Natural killer cell (primary cell): ENCODE measurements at regions not wholly inside any gene's neighbourhood (a gene's known extent, or its start where the extent isn't known, plus 50 kb on each side); places are given as distances from the start of the nearest gene placed in this dataset.
A peak's percentile ranks its signal among the peaks of the same experiment; 100 is the strongest.
"Not testable (repeated sequence)": the region's sequence is repeated elsewhere in the genome, so short reads cannot be mapped to it uniquely, and the experiment has no call there.

Experiments used
- ATAC-seq, 3 donors: fragments of 150-1000 bp in 2 of 3; fragments of 200-7000 bp in 1 of 3; cut with Tn5 transposase; 1 replicate in 1 of 3; 2 replicates in 2 of 3; pipeline ENCODE4 v1.10.0; 2021; ENCODE audit warnings: mild to moderate bottlenecking in 2 of 3, moderate library complexity in 2 of 3
- DNase-seq, 2 donors: peaks; one replicate each; pipeline versions ENCODE4 v3.0.0 to v3.0.0-alpha.2; 2013 to 2021; ENCODE audit warnings: mixed read lengths in 1 of 2
- H3K27ac ChIP-seq: one replicate; pipeline ENCODE4 v1.5.1; 2013; ENCODE audit warnings: mild to moderate bottlenecking, low read length
- H3K27me3 ChIP-seq: one replicate; pipeline ENCODE4 v1.6.1; 2013; ENCODE audit warnings: low read length; ENCODE audit not compliant: control insufficient read depth, insufficient read depth
- H3K36me3 ChIP-seq: one replicate; pipeline ENCODE4 v1.6.1; 2013; ENCODE audit warnings: low read length; ENCODE audit not compliant: control insufficient read depth, insufficient read depth
- H3K4me1 ChIP-seq: one replicate; pipeline ENCODE4 v1.6.1; 2013; ENCODE audit warnings: low read length; ENCODE audit not compliant: control insufficient read depth, insufficient read depth
- H3K4me3 ChIP-seq: one replicate; pipeline ENCODE4 v1.5.1; 2013; ENCODE audit warnings: low read length
- H3K9me3 ChIP-seq: one replicate; pipeline ENCODE4 v1.6.1; 2013; ENCODE audit warnings: low read length; ENCODE audit not compliant: control insufficient read depth, insufficient read depth
- H3K27ac Mint-ChIP-seq, 2 donors: one replicate each; pipeline ENCODE4 v1.8.0; 2022; ENCODE audit warnings: mild to moderate bottlenecking in 2 of 2, mixed read lengths in 2 of 2, moderate library complexity in 1 of 2
- H3K27me3 Mint-ChIP-seq, 2 donors: one replicate each; pipeline ENCODE4 v1.8.0; 2022; ENCODE audit warnings: low read depth in 2 of 2, mixed read lengths in 2 of 2
- H3K36me3 Mint-ChIP-seq: one replicate; pipeline ENCODE4 v1.8.0; 2022; ENCODE audit warnings: mixed read lengths
- H3K4me1 Mint-ChIP-seq, 2 donors: one replicate each; pipeline ENCODE4 v1.8.0; 2022; ENCODE audit warnings: mixed read lengths in 2 of 2
- H3K4me3 Mint-ChIP-seq: one replicate; pipeline ENCODE4 v1.8.0; 2022; ENCODE audit warnings: mild to moderate bottlenecking, moderate library complexity, mixed read lengths
- H3K9me3 Mint-ChIP-seq, 2 donors: one replicate each; pipeline ENCODE4 v1.8.0; 2022; ENCODE audit warnings: mixed read lengths in 2 of 2
- CTCF ChIP-seq: fragments of 200-600 bp; IDR thresholded peaks from one replicate; pipeline ENCODE4 v1.8.0; 2022; ENCODE audit warnings: antibody characterized with exemption
- WGBS: methylation state at CpG from one replicate; pipeline ENCODE4 v1.1.7; 2013; ENCODE audit warnings: missing lambda C conversion rate; ENCODE audit not compliant: insufficient coverage; 5-methylcytosine and 5-hydroxymethylcytosine counted together
- intact Hi-C: fragments of 100-400 bp; cut with micrococcal nuclease; formaldehyde crosslinking; loops from one replicate; pipeline ENCODE4 v1.14.2; 2022

DNA sequence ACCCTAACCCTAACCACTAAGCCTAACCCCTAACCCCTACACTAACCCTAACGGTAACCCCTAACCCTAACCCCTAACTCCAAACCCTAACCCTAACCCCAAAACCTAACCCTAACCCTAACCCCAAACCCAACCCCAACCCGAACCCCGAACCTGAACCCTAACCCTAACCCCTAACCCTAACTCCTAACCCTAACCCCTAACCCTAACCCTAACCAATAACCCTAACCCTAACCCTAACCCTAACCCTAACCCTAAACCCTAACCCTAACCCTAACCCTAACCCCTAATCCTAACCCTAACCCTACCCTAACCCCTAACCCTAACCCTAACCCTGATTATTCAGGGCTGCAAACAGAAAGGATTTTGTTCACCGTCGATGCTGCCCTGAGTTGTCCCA lies 144.6 kb upstream of the DUSP22 start:
- intact Hi-C loops, H3K4me3 Mint-ChIP-seq, H3K4me1 Mint-ChIP-seq, H3K27ac ChIP-seq, H3K36me3 Mint-ChIP-seq, H3K9me3 Mint-ChIP-seq, H3K4me3 ChIP-seq, H3K27ac Mint-ChIP-seq, H3K9me3 ChIP-seq, ATAC-seq, H3K36me3 ChIP-seq, H3K4me1 ChIP-seq, DNase-seq, H3K27me3 ChIP-seq: not testable (repeated sequence)
- WGBS, result 93% methylated on average over 5 of the region's 5 CpGs
- peaks cover 8 to 12% of the 10 kb centered on the region in 2 donors for H3K27me3 Mint-ChIP-seq

GRCh38 chr6:148051-148984 lies 144.0 kb upstream of the DUSP22 start:
- not testable (repeated sequence) for H3K36me3 Mint-ChIP-seq, H3K4me3 Mint-ChIP-seq
- peak; percentile 56 for TF ChIP-seq CTCF

DNA sequence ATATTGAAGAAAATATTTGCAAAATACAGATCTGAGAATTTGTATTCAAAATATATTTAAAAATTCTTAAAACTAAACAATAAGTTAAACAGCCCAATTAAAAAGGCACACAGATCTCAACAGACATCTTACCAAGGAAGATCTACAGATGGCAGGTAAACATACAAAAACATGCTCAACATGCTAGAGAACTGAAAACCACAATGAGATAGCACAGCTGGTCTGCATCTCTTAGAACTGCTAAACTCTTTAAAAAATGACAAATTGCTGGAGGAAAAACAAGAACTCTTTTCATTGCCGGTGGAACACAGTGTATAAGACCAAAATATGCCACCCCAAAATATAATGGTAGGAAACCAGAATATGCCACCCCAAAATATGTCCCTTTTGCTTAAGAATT lies 142.1 kb upstream of the DUSP22 start:
- H3K9me3 Mint-ChIP-seq, H3K4me3 Mint-ChIP-seq, H3K27ac Mint-ChIP-seq, H3K4me1 ChIP-seq, H3K27ac ChIP-seq, DNase-seq, H3K4me1 Mint-ChIP-seq, H3K9me3 ChIP-seq, H3K4me3 ChIP-seq, H3K27me3 ChIP-seq, intact Hi-C loops, ATAC-seq, H3K36me3 ChIP-seq, H3K36me3 Mint-ChIP-seq: not testable (repeated sequence)
- H3K27me3 Mint-ChIP-seq, result peaks cover 24 to 34% of the 10 kb centered on the region in 2 donors
- 14% methylated on average over 1 of the region's 1 CpG for WGBS

More at GRCh38 chr6:148051-148984, 144.0 kb upstream of the DUSP22 start:
- WGBS, result 88% methylated on average over 61 of the region's 61 CpGs
- H3K4me1 ChIP-seq, intact Hi-C loops, H3K27ac Mint-ChIP-seq, H3K27me3 ChIP-seq, H3K36me3 ChIP-seq, H3K9me3 ChIP-seq, H3K27ac ChIP-seq, H3K9me3 Mint-ChIP-seq, H3K4me3 ChIP-seq, H3K4me1 Mint-ChIP-seq: not testable (repeated sequence)
- peak; percentile 41 to 71 for DNase-seq
- peak; percentile 66 to 77 (median 77) for ATAC-seq
- peaks cover 15 to 18% of the 10 kb centered on the region in 2 donors for H3K27me3 Mint-ChIP-seq

GRCh38 chr6:152436-152835 lies 139.9 kb upstream of the DUSP22 start:
- H3K27ac Mint-ChIP-seq, H3K4me1 ChIP-seq, H3K9me3 Mint-ChIP-seq: not testable (repeated sequence)

GRCh38 chr6:153026-153425 lies 139.3 kb upstream of the DUSP22 start:
- H3K36me3 ChIP-seq, H3K4me1 Mint-ChIP-seq, intact Hi-C loops: not testable (repeated sequence)

More at GRCh38 chr6:152436-152835, 139.9 kb upstream of the DUSP22 start:
- H3K36me3 Mint-ChIP-seq, H3K36me3 ChIP-seq, ATAC-seq, DNase-seq, H3K4me1 Mint-ChIP-seq, H3K27me3 ChIP-seq, H3K4me3 ChIP-seq, H3K4me3 Mint-ChIP-seq, H3K9me3 ChIP-seq, H3K27ac ChIP-seq, intact Hi-C loops: not testable (repeated sequence)
- WGBS, result 94% methylated on average over 3 of the region's 3 CpGs
- peaks cover 29 to 47% of the 10 kb centered on the region in 2 donors for H3K27me3 Mint-ChIP-seq

DNA sequence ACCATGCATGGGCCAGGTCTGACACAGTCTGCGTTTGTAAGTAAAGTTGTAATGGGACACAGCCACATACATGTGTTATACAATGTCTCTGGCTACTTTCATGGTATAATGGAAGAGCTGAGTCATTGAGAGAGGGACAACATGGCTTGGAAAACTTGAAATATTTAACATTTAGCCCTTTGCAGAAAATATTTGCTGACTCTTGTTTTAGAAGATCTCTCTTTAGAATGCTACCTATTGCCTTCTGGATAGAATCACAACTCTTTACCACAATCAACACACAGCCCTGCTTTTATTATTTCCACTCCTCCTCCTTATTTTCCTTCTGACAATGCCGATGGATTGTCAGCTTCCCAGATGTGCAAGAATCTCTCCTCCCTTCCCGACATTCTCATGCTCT lies 138.4 kb upstream of the DUSP22 start:
- ATAC-seq, intact Hi-C loops, H3K4me1 Mint-ChIP-seq, H3K9me3 Mint-ChIP-seq, H3K4me1 ChIP-seq, H3K27me3 ChIP-seq, H3K36me3 ChIP-seq, H3K4me3 Mint-ChIP-seq, H3K27ac ChIP-seq, H3K27ac Mint-ChIP-seq, H3K9me3 ChIP-seq, H3K4me3 ChIP-seq, DNase-seq, H3K36me3 Mint-ChIP-seq: not testable (repeated sequence)
- 83% methylated on average over 3 of the region's 3 CpGs for WGBS
- peaks cover 34 to 60% of the 10 kb centered on the region in 2 donors for H3K27me3 Mint-ChIP-seq

More at GRCh38 chr6:153026-153425, 139.3 kb upstream of the DUSP22 start:
- ATAC-seq, H3K9me3 Mint-ChIP-seq, H3K9me3 ChIP-seq, H3K36me3 Mint-ChIP-seq, H3K27ac Mint-ChIP-seq, H3K4me1 ChIP-seq, H3K27me3 ChIP-seq, H3K27ac ChIP-seq, DNase-seq, H3K4me3 Mint-ChIP-seq, H3K4me3 ChIP-seq: not testable (repeated sequence)
- H3K27me3 Mint-ChIP-seq, result peaks cover 29 to 52% of the 10 kb centered on the region in 2 donors
- WGBS, result 13% methylated on average over 1 of the region's 2 CpGs

DNA sequence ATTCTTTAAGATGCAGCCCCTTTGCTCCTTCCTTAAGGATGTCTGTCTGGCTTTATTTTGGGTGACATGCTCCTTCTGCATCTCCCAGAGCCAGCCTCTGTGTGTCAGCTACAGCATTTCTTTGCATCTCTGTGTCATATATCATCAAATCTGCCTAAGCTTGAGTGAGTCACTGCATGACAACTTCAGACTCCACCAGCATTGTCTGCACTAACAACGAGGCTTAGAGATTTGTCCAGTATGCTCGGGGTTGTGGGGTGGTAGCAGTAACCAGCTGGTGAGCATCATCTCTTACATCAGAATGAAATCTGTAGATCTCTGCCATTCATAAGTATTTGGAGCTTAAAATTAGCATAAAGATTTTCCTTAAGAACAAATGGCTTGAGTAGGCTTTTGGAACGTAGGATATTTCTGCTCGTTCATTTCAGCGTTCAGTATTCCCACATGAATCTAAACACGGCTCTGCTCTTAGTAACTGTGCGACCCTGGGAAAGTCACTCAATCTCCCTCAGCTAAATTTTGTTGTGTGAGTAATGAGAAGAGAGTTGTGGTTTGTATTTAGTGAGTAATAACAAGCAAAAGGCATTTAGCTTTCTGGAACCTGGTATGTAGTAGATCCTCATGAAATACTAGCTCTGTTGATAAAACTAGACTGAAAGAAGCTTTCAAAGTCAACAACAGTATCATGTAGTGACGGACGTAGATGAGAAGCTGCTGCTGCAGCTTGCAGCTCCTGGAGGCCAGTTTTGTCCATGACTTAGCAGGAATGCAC lies 137.8 kb upstream of the DUSP22 start:
- H3K36me3 ChIP-seq, H3K4me1 ChIP-seq, H3K9me3 ChIP-seq, H3K4me3 ChIP-seq, H3K4me1 Mint-ChIP-seq, H3K4me3 Mint-ChIP-seq, H3K27ac ChIP-seq, H3K9me3 Mint-ChIP-seq, ATAC-seq, DNase-seq, H3K36me3 Mint-ChIP-seq, H3K27me3 ChIP-seq, H3K27ac Mint-ChIP-seq, intact Hi-C loops: not testable (repeated sequence)
- 77% methylated on average over 9 of the region's 9 CpGs for WGBS
- H3K27me3 Mint-ChIP-seq, result peaks cover 34 to 66% of the 10 kb centered on the region in 2 donors
